ENCODE measurements at regions not wholly inside any gene's neighbourhood (a gene's known extent, or its start where the extent isn't known, plus 50 kb on each side); places are given as distances from the start of the nearest gene placed in this dataset.

DNA sequence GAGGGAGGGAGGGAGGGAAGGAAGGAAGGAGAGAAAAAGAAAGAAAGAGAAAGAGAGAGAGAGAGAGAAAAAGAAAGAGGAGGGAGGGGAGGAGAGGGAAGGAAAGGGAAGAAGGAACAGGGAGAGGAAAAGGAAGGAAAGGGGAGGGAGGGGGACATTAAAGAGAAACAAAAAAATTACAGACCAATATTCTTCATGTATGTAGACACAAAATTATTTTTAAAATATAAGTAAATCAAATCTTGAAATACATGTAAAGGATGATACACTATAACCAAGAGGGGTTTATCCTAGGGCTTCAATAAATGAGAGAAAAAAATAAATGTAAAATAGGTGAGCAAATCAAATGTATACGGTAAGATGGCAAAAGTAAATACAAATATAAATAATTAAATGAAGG is 71.2 kb upstream of the TMEM244 start:
- no peaks in the 10 kb centered on the region for H3K79me2 ChIP-seq (replicated peaks; ENCODE audit: insufficient read depth)
- peak overlapping the region; percentile 73; the same call in 1 of the 2 replicates for H2AFZ ChIP-seq
- Mint-ChIP-seq H3K27me3 (ENCODE audit: insufficient read depth, low read depth, poor library complexity) (no peaks in the 10 kb centered on the region), H3K9me3 (no peaks in the 10 kb centered on the region), H3K27ac (no peak overlapping the region), H3K4me1 (no peaks in the 10 kb centered on the region), H3K36me3 (ENCODE audit: low read depth) (no peaks in the 10 kb centered on the region), H3K4me3 (no peak overlapping the region)
- no peaks in the 10 kb centered on the region for H4K20me1 ChIP-seq (replicated peaks; ENCODE audit: insufficient read depth)
- no peaks in the 10 kb centered on the region for H3K4me1 ChIP-seq (ENCODE audit: insufficient read depth)
- H3K9me2 ChIP-seq (ENCODE audit: insufficient read depth) = no peaks in the 10 kb centered on the region
- TF ChIP-seq EZH2 (IDR thresholded peaks at IDR 0.05; ENCODE audit: low read depth, unreplicated experiment) (no peak), ZNF114 (CRISPR knock-in tag; IDR thresholded peaks at IDR 0.05) (no peak), ZNF331 (CRISPR knock-in tag; IDR thresholded peaks at IDR 0.05; ENCODE audit: low read depth) (no peak), CREB1 (CRISPR knock-in tag; IDR thresholded peaks at IDR 0.05; ENCODE audit: low read depth) (no peak), NANOG (IDR thresholded peaks at IDR 0.05; ENCODE audit: borderline replicate concordance) (no peak), JUNB (IDR thresholded peaks at IDR 0.05; ENCODE audit: unreplicated experiment) (no peak), EZH2phosphoT487 (IDR thresholded peaks at IDR 0.05; ENCODE audit: unreplicated experiment) (no peak), POLR2AphosphoS5 (IDR thresholded peaks at IDR 0.05; ENCODE audit: low read depth) (no peak)
- TF ChIP-seq, protein P1, sequence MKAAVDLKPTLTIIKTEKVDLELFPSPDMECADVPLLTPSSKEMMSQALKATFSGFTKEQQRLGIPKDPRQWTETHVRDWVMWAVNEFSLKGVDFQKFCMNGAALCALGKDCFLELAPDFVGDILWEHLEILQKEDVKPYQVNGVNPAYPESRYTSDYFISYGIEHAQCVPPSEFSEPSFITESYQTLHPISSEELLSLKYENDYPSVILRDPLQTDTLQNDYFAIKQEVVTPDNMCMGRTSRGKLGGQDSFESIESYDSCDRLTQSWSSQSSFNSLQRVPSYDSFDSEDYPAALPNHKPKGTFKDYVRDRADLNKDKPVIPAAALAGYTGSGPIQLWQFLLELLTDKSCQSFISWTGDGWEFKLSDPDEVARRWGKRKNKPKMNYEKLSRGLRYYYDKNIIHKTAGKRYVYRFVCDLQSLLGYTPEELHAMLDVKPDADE (IDR thresholded peaks at IDR 0.05) = no peak
- TF ChIP-seq, protein P2, sequence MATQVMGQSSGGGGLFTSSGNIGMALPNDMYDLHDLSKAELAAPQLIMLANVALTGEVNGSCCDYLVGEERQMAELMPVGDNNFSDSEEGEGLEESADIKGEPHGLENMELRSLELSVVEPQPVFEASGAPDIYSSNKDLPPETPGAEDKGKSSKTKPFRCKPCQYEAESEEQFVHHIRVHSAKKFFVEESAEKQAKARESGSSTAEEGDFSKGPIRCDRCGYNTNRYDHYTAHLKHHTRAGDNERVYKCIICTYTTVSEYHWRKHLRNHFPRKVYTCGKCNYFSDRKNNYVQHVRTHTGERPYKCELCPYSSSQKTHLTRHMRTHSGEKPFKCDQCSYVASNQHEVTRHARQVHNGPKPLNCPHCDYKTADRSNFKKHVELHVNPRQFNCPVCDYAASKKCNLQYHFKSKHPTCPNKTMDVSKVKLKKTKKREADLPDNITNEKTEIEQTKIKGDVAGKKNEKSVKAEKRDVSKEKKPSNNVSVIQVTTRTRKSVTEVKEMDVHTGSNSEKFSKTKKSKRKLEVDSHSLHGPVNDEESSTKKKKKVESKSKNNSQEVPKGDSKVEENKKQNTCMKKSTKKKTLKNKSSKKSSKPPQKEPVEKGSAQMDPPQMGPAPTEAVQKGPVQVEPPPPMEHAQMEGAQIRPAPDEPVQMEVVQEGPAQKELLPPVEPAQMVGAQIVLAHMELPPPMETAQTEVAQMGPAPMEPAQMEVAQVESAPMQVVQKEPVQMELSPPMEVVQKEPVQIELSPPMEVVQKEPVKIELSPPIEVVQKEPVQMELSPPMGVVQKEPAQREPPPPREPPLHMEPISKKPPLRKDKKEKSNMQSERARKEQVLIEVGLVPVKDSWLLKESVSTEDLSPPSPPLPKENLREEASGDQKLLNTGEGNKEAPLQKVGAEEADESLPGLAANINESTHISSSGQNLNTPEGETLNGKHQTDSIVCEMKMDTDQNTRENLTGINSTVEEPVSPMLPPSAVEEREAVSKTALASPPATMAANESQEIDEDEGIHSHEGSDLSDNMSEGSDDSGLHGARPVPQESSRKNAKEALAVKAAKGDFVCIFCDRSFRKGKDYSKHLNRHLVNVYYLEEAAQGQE (IDR thresholded peaks at IDR 0.05; ENCODE audit: unreplicated experiment) = no peak
- TF ChIP-seq, protein P3, sequence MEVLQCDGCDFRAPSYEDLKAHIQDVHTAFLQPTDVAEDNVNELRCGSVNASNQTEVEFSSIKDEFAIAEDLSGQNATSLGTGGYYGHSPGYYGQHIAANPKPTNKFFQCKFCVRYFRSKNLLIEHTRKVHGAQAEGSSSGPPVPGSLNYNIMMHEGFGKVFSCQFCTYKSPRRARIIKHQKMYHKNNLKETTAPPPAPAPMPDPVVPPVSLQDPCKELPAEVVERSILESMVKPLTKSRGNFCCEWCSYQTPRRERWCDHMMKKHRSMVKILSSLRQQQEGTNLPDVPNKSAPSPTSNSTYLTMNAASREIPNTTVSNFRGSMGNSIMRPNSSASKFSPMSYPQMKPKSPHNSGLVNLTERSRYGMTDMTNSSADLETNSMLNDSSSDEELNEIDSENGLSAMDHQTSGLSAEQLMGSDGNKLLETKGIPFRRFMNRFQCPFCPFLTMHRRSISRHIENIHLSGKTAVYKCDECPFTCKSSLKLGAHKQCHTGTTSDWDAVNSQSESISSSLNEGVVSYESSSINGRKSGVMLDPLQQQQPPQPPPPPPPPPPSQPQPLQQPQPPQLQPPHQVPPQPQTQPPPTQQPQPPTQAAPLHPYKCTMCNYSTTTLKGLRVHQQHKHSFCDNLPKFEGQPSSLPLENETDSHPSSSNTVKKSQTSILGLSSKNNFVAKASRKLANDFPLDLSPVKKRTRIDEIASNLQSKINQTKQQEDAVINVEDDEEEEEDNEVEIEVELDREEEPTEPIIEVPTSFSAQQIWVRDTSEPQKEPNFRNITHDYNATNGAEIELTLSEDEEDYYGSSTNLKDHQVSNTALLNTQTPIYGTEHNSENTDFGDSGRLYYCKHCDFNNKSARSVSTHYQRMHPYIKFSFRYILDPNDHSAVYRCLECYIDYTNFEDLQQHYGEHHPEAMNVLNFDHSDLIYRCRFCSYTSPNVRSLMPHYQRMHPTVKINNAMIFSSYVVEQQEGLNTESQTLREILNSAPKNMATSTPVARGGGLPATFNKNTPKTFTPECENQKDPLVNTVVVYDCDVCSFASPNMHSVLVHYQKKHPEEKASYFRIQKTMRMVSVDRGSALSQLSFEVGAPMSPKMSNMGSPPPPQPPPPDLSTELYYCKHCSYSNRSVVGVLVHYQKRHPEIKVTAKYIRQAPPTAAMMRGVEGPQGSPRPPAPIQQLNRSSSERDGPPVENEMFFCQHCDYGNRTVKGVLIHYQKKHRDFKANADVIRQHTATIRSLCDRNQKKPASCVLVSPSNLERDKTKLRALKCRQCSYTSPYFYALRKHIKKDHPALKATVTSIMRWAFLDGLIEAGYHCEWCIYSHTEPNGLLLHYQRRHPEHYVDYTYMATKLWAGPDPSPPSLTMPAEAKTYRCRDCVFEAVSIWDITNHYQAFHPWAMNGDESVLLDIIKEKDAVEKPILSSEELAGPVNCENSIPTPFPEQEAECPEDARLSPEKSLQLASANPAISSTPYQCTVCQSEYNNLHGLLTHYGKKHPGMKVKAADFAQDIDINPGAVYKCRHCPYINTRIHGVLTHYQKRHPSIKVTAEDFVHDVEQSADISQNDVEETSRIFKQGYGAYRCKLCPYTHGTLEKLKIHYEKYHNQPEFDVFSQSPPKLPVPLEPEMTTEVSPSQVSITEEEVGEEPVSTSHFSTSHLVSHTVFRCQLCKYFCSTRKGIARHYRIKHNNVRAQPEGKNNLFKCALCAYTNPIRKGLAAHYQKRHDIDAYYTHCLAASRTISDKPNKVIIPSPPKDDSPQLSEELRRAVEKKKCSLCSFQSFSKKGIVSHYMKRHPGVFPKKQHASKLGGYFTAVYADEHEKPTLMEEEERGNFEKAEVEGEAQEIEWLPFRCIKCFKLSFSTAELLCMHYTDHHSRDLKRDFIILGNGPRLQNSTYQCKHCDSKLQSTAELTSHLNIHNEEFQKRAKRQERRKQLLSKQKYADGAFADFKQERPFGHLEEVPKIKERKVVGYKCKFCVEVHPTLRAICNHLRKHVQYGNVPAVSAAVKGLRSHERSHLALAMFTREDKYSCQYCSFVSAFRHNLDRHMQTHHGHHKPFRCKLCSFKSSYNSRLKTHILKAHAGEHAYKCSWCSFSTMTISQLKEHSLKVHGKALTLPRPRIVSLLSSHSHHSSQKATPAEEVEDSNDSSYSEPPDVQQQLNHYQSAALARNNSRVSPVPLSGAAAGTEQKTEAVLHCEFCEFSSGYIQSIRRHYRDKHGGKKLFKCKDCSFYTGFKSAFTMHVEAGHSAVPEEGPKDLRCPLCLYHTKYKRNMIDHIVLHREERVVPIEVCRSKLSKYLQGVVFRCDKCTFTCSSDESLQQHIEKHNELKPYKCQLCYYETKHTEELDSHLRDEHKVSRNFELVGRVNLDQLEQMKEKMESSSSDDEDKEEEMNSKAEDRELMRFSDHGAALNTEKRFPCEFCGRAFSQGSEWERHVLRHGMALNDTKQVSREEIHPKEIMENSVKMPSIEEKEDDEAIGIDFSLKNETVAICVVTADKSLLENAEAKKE (CRISPR knock-in tag; IDR thresholded peaks at IDR 0.05) = no peak
- TF ChIP-seq, protein P4, sequence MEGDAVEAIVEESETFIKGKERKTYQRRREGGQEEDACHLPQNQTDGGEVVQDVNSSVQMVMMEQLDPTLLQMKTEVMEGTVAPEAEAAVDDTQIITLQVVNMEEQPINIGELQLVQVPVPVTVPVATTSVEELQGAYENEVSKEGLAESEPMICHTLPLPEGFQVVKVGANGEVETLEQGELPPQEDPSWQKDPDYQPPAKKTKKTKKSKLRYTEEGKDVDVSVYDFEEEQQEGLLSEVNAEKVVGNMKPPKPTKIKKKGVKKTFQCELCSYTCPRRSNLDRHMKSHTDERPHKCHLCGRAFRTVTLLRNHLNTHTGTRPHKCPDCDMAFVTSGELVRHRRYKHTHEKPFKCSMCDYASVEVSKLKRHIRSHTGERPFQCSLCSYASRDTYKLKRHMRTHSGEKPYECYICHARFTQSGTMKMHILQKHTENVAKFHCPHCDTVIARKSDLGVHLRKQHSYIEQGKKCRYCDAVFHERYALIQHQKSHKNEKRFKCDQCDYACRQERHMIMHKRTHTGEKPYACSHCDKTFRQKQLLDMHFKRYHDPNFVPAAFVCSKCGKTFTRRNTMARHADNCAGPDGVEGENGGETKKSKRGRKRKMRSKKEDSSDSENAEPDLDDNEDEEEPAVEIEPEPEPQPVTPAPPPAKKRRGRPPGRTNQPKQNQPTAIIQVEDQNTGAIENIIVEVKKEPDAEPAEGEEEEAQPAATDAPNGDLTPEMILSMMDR (conservative IDR thresholded peaks at IDR 0.05; ENCODE audit: low read depth in 2 of 2) = no peak
- no peak overlapping the region for H3K4me2 ChIP-seq
- H3K4me3 ChIP-seq = no peak overlapping the region
- no peaks in the 10 kb centered on the region for H3K36me3 ChIP-seq (ENCODE audit: insufficient read depth)
- ATAC-seq (no peak), DNase-seq (ENCODE audit: low spot score) (no peak)
- no peak overlapping the region for H3K27ac ChIP-seq (ENCODE audit: low read depth)
- no peaks in the 10 kb centered on the region for H3F3A ChIP-seq (replicated peaks; ENCODE audit: low read depth)
- no peaks in the 10 kb centered on the region for H3K27me3 ChIP-seq (ENCODE audit: insufficient read depth)
